ENCODE measurements at regions not wholly inside any gene's neighbourhood (a gene's known extent, or its start where the extent isn't known, plus 50 kb on each side); places are given as distances from the start of the nearest gene placed in this dataset.
A peak's percentile ranks its signal among the peaks of the same experiment; 100 is the strongest.

- no peak for DNase-seq (ENCODE audit: extremely low read depth, insufficient read length)
- Histone ChIP-seq H3K36me3 (ENCODE audit: control insufficient read depth, insufficient read depth, low read length) (no peaks in the 10 kb centered on the region), H3K4me3 (replicated peaks; ENCODE audit: low read depth, low read length) (no peak overlapping the region), H3K27me3 (replicated peaks; ENCODE audit: control insufficient read depth, insufficient read depth, low read length) (no peaks in the 10 kb centered on the region)
- TF ChIP-seq, protein P1, sequence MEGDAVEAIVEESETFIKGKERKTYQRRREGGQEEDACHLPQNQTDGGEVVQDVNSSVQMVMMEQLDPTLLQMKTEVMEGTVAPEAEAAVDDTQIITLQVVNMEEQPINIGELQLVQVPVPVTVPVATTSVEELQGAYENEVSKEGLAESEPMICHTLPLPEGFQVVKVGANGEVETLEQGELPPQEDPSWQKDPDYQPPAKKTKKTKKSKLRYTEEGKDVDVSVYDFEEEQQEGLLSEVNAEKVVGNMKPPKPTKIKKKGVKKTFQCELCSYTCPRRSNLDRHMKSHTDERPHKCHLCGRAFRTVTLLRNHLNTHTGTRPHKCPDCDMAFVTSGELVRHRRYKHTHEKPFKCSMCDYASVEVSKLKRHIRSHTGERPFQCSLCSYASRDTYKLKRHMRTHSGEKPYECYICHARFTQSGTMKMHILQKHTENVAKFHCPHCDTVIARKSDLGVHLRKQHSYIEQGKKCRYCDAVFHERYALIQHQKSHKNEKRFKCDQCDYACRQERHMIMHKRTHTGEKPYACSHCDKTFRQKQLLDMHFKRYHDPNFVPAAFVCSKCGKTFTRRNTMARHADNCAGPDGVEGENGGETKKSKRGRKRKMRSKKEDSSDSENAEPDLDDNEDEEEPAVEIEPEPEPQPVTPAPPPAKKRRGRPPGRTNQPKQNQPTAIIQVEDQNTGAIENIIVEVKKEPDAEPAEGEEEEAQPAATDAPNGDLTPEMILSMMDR (IDR thresholded peaks at IDR 0.05; ENCODE audit: insufficient read depth, low read length, poor library complexity, severe bottlenecking): no peak
Measured at GRCh38 chr13:34044041-34044440, 226.1 kb downstream of the RFC3 start.

GRCh38 chr13:34044660-34045080 lies 226.7 kb downstream of the RFC3 start:
- H3K4me3 ChIP-seq (replicated peaks; ENCODE audit: low read depth, low read length): no peak overlapping the region
- no peaks in the 10 kb centered on the region for H3K27me3 ChIP-seq (replicated peaks; ENCODE audit: control insufficient read depth, insufficient read depth, low read length)
- H3K36me3 ChIP-seq (ENCODE audit: control insufficient read depth, insufficient read depth, low read length): no peaks in the 10 kb centered on the region
- DNase-seq (ENCODE audit: extremely low read depth, insufficient read length): no peak
- TF ChIP-seq, protein P1 (IDR thresholded peaks at IDR 0.05; ENCODE audit: insufficient read depth, low read length, poor library complexity, severe bottlenecking): no peak

- Histone ChIP-seq H3K36me3 (ENCODE audit: control insufficient read depth, insufficient read depth, low read length) (no peaks in the 10 kb centered on the region), H3K4me3 (replicated peaks; ENCODE audit: low read depth, low read length) (no peak overlapping the region), H3K27me3 (replicated peaks; ENCODE audit: control insufficient read depth, insufficient read depth, low read length) (no peaks in the 10 kb centered on the region)
- peak; percentile 15 for DNase-seq (ENCODE audit: extremely low read depth, insufficient read length)
- TF ChIP-seq, protein P1 (IDR thresholded peaks at IDR 0.05; ENCODE audit: insufficient read depth, low read length, poor library complexity, severe bottlenecking): no peak
Measured at GRCh38 chr13:34046457-34046856, 228.5 kb downstream of the RFC3 start.

- no peak overlapping the region for H3K4me3 ChIP-seq (replicated peaks; ENCODE audit: low read depth, low read length)
- TF ChIP-seq, protein P1 (IDR thresholded peaks at IDR 0.05; ENCODE audit: insufficient read depth, low read length, poor library complexity, severe bottlenecking): no peak
- no peaks in the 10 kb centered on the region for H3K36me3 ChIP-seq (ENCODE audit: control insufficient read depth, insufficient read depth, low read length)
- no peaks in the 10 kb centered on the region for H3K27me3 ChIP-seq (replicated peaks; ENCODE audit: control insufficient read depth, insufficient read depth, low read length)
- DNase-seq (ENCODE audit: extremely low read depth, insufficient read length): no peak
Measured at GRCh38 chr13:34048652-34049051, 230.7 kb downstream of the RFC3 start.

DNA sequence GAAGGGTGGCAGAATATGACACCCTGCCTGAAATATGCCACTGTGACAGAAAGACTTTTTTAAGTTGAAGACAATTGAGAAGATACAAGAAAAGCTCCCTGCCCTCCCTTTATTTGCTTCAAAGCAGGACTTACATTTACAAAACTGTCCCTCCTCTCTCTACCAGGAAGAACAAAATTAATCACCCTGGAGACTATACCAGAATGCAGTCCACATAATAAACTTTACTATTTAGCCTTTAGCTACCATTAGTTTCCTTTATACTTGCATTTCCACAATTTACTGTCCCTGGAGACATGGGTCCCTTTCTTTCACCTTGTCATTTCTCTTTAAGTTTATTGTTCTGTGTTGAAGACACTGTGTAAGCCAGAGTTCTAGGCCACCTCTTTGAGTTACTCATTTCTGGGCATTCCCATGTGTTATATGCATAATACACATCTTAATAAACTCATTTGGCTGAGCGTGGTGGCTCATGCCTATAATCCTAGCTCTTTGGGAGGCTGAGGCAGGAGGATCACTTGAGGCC lies 238.8 kb downstream of the RFC3 start:
- H3K36me3 ChIP-seq (ENCODE audit: control insufficient read depth, insufficient read depth, low read length): no peaks in the 10 kb centered on the region
- DNase-seq (ENCODE audit: extremely low read depth, insufficient read length): no peak
- no peaks in the 10 kb centered on the region for H3K27me3 ChIP-seq (replicated peaks; ENCODE audit: control insufficient read depth, insufficient read depth, low read length)
- TF ChIP-seq, protein P1 (IDR thresholded peaks at IDR 0.05; ENCODE audit: insufficient read depth, low read length, poor library complexity, severe bottlenecking): no peak
- H3K4me3 ChIP-seq (replicated peaks; ENCODE audit: low read depth, low read length): no peak overlapping the region
